ENCODE measurements at regions not wholly inside any gene's neighbourhood (a gene's known extent, or its start where the extent isn't known, plus 50 kb on each side); places are given as distances from the start of the nearest gene placed in this dataset.
A peak's percentile ranks its signal among the peaks of the same experiment; 100 is the strongest.

- DNase-seq (ENCODE audit: low read depth) (no peak), FAIRE-seq (no peak)
- H3K36me3 ChIP-seq (ENCODE audit: control insufficient read depth, insufficient read depth, low read length), result no peaks in the 10 kb centered on the region
- no peaks in the 10 kb centered on the region for H3K27me3 ChIP-seq (ENCODE audit: control insufficient read depth, insufficient read depth, low read length)
- no peak for TF ChIP-seq CTCF (IDR thresholded peaks at IDR 0.05; ENCODE audit: insufficient read depth, low read length, severe bottlenecking)
- H3K4me3 ChIP-seq (ENCODE audit: low read depth, low read length), result no peak overlapping the region
Observed at GRCh38 chr4:186424745-186425144, 130.6 kb downstream of the MTNR1A start.

- no peak for FAIRE-seq
- Histone ChIP-seq H3K27me3 (ENCODE audit: control insufficient read depth, insufficient read depth, low read length) (no peaks in the 10 kb centered on the region), H3K36me3 (ENCODE audit: control insufficient read depth, insufficient read depth, low read length) (no peaks in the 10 kb centered on the region), H3K4me3 (ENCODE audit: low read depth, low read length) (no peak overlapping the region)
- DNase-seq (ENCODE audit: low read depth), result no peak
- no peak for TF ChIP-seq CTCF (IDR thresholded peaks at IDR 0.05; ENCODE audit: insufficient read depth, low read length, severe bottlenecking)
Observed at GRCh38 chr4:186422296-186422695, 133.1 kb downstream of the MTNR1A start.

GRCh38 chr4:186416451-186417060 lies 138.8 kb downstream of the MTNR1A start:
- H3K27me3 ChIP-seq (ENCODE audit: control insufficient read depth, insufficient read depth, low read length), result no peaks in the 10 kb centered on the region
- DNase-seq (ENCODE audit: low read depth) (no peak), FAIRE-seq (no peak)
- no peaks in the 10 kb centered on the region for H3K36me3 ChIP-seq (ENCODE audit: control insufficient read depth, insufficient read depth, low read length)
- TF ChIP-seq CTCF (IDR thresholded peaks at IDR 0.05; ENCODE audit: insufficient read depth, low read length, severe bottlenecking), result no peak
- no peak overlapping the region for H3K4me3 ChIP-seq (ENCODE audit: low read depth, low read length)

GRCh38 chr4:186414390-186414789 lies 141.0 kb downstream of the MTNR1A start:
- Histone ChIP-seq H3K4me3 (ENCODE audit: low read depth, low read length) (no peak overlapping the region), H3K27me3 (ENCODE audit: control insufficient read depth, insufficient read depth, low read length) (no peaks in the 10 kb centered on the region), H3K36me3 (ENCODE audit: control insufficient read depth, insufficient read depth, low read length) (no peaks in the 10 kb centered on the region)
- no peak for DNase-seq (ENCODE audit: low read depth)
- FAIRE-seq, result no peak
- no peak for TF ChIP-seq CTCF (IDR thresholded peaks at IDR 0.05; ENCODE audit: insufficient read depth, low read length, severe bottlenecking)

- TF ChIP-seq CTCF (IDR thresholded peaks at IDR 0.05; ENCODE audit: insufficient read depth, low read length, severe bottlenecking), result no peak
- FAIRE-seq, result peak; percentile 89
- no peak overlapping the region for H3K4me3 ChIP-seq (ENCODE audit: low read depth, low read length)
Observed at GRCh38 chr4:186405957-186406356, 140.0 kb downstream of the F11 start.

GRCh38 chr4:186404562-186405134 lies 138.7 kb downstream of the F11 start:
- peak; percentile 2 for DNase-seq (ENCODE audit: low read depth)
- TF ChIP-seq CTCF (IDR thresholded peaks at IDR 0.05; ENCODE audit: insufficient read depth, low read length, severe bottlenecking), result no peak
- H3K36me3 ChIP-seq (ENCODE audit: control insufficient read depth, insufficient read depth, low read length), result no peaks in the 10 kb centered on the region
- peak; percentile 28 for FAIRE-seq
- no peaks in the 10 kb centered on the region for H3K27me3 ChIP-seq (ENCODE audit: control insufficient read depth, insufficient read depth, low read length)
- no peak overlapping the region for H3K4me3 ChIP-seq (ENCODE audit: low read depth, low read length)

More at GRCh38 chr4:186405957-186406356, 140.0 kb downstream of the F11 start:
- no peaks in the 10 kb centered on the region for H3K36me3 ChIP-seq (ENCODE audit: control insufficient read depth, insufficient read depth, low read length)
- H3K27me3 ChIP-seq (ENCODE audit: control insufficient read depth, insufficient read depth, low read length), result no peaks in the 10 kb centered on the region
- DNase-seq (ENCODE audit: low read depth), result no peak

All from bronchial epithelial cell (primary cell).